C4-2B (cell line): ENCODE measurements at regions not wholly inside any gene's neighbourhood (a gene's known extent, or its start where the extent isn't known, plus 50 kb on each side); places are given as distances from the start of the nearest gene placed in this dataset.

Experiments
- H3K27ac ChIP-seq: fragments of 450-650 bp; 2 replicates; pipeline ENCODE4 v1.5.1; 2017
- ZFX ChIP-seq: fragments of 450-650 bp; IDR thresholded peaks from 2 replicates; pipeline ENCODE4 v1.6.1; 2017
- TF ChIP-seq, protein P1 (sequence below): fragments of 450-650 bp; conservative IDR thresholded peaks from 2 replicates; pipeline ENCODE4 v1.5.1; 2017; ENCODE audit warnings: mild to moderate bottlenecking

DNA sequence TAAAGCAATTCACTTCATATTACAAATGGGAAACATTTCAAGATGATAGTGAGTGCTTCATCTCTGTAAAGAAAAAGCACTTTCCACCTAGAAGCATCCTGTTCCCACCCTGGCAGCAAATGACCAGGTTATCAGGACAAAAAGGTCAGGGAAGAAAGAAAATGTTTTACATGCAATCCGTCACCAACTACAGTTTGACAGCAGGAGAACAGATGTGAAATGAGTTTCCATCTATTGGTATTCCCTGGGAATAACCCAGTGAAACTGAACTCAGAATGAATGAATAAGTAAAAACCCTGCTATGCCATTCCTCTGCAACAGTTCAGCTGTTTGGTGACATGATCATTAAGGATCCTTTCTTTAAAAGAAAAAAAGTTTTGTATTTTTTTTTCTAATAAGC, 67.6 kb downstream of the HTR1A start:
- no peak overlapping the region for H3K27ac ChIP-seq
- no peak for TF ChIP-seq ZFX

DNA sequence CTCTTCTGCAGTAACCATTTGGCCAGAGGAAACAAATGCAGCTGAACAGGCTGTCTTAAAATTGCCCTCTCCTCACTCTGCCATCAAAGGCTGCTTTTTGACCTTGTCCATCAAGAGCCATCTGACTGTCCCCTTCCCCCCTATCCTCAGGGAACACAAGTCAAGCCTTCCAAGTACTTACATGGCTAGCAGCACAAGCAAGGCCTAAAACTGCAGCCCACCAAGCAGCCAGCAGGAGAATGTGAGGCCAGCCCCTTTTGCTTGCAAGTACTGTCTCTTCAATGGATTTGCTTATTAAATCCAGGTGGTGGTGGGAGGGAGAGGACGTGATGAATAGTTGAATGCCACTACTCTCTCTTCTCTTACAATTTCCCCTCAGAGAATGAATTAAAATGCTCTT, 83.5 kb downstream of the HTR1A start:
- H3K27ac ChIP-seq = no peak overlapping the region
- TF ChIP-seq, protein P1, sequence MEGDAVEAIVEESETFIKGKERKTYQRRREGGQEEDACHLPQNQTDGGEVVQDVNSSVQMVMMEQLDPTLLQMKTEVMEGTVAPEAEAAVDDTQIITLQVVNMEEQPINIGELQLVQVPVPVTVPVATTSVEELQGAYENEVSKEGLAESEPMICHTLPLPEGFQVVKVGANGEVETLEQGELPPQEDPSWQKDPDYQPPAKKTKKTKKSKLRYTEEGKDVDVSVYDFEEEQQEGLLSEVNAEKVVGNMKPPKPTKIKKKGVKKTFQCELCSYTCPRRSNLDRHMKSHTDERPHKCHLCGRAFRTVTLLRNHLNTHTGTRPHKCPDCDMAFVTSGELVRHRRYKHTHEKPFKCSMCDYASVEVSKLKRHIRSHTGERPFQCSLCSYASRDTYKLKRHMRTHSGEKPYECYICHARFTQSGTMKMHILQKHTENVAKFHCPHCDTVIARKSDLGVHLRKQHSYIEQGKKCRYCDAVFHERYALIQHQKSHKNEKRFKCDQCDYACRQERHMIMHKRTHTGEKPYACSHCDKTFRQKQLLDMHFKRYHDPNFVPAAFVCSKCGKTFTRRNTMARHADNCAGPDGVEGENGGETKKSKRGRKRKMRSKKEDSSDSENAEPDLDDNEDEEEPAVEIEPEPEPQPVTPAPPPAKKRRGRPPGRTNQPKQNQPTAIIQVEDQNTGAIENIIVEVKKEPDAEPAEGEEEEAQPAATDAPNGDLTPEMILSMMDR = no peak
- no peak for TF ChIP-seq ZFX

DNA sequence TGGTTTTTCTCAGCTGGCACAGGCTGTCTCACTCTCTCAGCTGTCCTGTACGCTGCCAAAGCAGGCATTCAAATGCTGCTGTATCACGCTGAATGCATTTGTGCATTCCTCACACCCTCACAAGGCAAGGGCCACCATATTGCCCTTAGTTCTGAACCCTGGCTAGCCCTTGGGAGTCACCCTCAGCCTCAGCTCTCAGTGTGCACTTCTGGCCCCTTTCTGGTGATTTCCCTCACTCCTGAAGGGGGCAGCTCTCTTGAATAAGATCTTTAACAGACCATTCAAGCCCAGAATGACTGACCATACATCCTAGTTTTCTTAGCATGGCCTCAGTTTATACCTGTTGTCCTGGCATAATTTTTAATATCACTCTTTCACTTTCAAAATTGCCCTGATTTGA, 84.3 kb downstream of the HTR1A start:
- no peak for TF ChIP-seq ZFX
- TF ChIP-seq, protein P1 = no peak

DNA sequence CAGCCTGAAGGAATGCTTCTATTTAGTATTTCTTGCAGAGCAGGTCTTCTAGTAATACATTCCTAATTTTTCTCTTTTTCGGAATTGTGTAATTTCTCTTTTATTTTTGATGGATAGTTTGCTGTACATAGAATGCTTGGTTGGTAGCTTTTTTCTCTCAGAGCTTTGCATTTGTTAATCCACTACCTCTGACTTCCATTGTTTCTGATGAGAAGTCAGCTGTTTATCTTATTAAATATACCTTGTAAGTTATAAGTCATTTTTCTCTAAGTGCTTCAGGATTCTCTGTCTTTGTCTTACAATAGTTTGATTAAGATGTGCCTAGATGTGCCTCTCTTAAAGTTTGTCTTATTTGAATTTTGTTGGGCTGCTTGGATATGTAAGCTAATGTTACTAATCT, 101.9 kb downstream of the HTR1A start:
- H3K27ac ChIP-seq = no peak overlapping the region
- TF ChIP-seq, protein P1 = no peak
- no peak for TF ChIP-seq ZFX

More for the DNA sequence above, 84.3 kb downstream of the HTR1A start:
- no peak overlapping the region for H3K27ac ChIP-seq

DNA sequence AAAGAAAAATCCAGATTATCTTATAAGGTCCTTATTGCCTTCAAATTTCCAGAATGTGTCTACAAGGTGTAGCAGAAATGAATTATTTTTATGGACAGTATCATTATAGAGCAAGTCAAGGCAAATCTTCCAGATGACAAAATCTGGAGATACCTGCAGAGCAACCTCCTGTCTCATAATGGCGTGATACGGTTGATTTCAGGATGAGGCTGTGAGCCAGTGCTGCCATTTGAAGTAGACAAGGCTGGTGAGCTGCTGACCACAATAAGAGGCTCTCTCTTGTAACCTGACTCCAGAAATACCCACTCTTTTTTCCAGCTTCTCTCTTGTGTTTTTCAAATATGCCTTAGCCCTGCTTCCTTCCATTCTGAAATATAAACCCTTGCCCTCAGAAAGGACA, 108.2 kb downstream of the HTR1A start:
- TF ChIP-seq ZFX = no peak
- TF ChIP-seq, protein P1 = no peak
- H3K27ac ChIP-seq = no peak overlapping the region

DNA sequence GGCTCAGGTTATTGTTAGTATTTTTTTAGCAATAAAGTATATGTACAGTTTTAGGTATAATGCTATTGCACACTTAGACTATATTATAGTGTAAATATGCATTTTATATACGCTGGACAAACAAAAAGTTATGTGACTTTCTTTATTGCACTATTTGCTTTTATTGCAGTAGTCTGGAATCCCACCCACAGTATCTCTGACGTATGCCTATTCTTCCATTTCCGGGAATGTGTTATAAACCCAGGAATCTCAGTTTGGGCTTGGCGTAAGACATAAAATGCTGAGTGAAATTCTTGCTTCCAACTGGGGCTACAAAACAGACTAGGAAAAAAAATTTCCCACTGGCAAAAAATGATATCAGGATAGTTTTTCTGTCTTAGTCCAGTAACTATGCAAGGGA, 119.1 kb downstream of the HTR1A start:
- TF ChIP-seq ZFX = no peak
- TF ChIP-seq, protein P1 = no peak
- H3K27ac ChIP-seq = no peak overlapping the region

DNA sequence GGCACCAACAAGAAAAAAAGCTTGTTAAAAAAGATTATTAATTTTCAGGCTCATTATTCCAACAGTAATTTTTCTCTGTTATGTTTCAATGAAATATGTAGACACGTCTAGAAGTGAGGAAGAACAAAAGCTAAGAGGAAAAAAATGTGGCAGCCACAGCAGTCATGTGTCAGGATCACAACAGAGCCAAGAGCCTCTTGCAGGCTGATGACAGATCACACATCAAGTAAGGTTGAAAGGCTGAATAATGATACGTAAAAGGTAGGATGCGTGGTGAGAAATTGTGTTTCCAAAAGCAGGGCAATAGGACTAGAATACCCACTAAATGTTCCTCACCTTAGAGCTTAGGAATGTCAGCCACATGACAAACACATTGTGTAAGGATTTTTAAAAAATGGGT, 124.8 kb downstream of the HTR1A start:
- no peak overlapping the region for H3K27ac ChIP-seq

DNA sequence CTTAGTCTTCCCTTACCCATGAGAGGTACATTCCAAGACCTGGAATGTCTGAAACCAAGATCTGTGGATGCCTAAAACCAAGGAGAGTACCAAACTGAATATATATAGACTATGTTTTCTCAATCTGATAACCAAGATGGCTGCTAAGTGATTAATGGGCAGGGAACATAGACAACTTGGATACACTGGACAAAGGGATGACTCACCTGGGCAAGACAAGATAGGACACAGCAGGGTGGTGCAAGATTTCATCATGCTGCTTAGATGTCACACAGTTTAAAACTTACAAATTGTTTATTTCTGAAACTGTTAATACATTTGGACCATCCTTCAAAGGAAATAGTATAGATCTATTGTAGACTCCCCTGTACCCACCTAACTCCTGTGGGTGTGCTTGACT, 130.9 kb downstream of the HTR1A start:
- TF ChIP-seq ZFX = no peak
- TF ChIP-seq, protein P1 = no peak
- H3K27ac ChIP-seq = no peak overlapping the region

More for the DNA sequence above, 124.8 kb downstream of the HTR1A start:
- TF ChIP-seq ZFX = no peak
- TF ChIP-seq, protein P1 = no peak
